SK-N-SH (cell line): ENCODE measurements at regions not wholly inside any gene's neighbourhood (a gene's known extent, or its start where the extent isn't known, plus 50 kb on each side); places are given as distances from the start of the nearest gene placed in this dataset.

ENCODE experiments used
- CTCF ChIA-PET: fragments of 300-600, 350-600 bp; formaldehyde crosslinking; extraction: SDS; loops from one replicate; lab custom pipeline; 2021; lab: Yijun Ruan, JAX
- POLR2A ChIA-PET: fragments of 350-600 bp; sonication (Branson Sonifier 250); formaldehyde crosslinking; extraction: SDS; loops from one replicate; lab custom pipeline; 2020; ENCODE audit warnings: antibody characterized with exemption, inconsistent platforms; lab: Yijun Ruan, JAX
- DNase-seq: peaks from one replicate; pipeline ENCODE4 v3.0.0; 2012
- H2AFZ ChIP-seq: fragments of 200-600 bp; sonication (generic); 2 replicates; pipeline ENCODE4 v1.8.1; 2016; ENCODE audit warnings: antibody characterized with exemption, mild to moderate bottlenecking, low read depth
- H3F3A ChIP-seq: fragments of 200-600 bp; sonication (generic); replicated peaks from 2 replicates; pipeline ENCODE3; 2016; ENCODE audit warnings: antibody characterized with exemption, mild to moderate bottlenecking; ENCODE audit not compliant: insufficient read depth
- H3K27ac ChIP-seq, 2 experiments: fragments of 200-500 bp in 1 of 2; fragments of 200-600 bp in 1 of 2; sonication (Bioruptor generic) in 1 of 2; sonication (generic), shearing (Covaris generic) in 1 of 2; 2 replicates each; pipeline versions ENCODE4 v1.5.1 to v1.6.1; 2014 to 2016; ENCODE audit warnings: low read depth in 2 of 2, inconsistent platforms in 1 of 2, low read length in 1 of 2, mild to moderate bottlenecking in 1 of 2, mixed read lengths in 1 of 2
- H3K27me3 ChIP-seq: fragments of 200-600 bp; sonication (generic), shearing (Covaris generic); 2 replicates; pipeline ENCODE4 v1.6.1; 2016; ENCODE audit warnings: mixed run types; ENCODE audit not compliant: insufficient read depth
- H3K36me3 ChIP-seq, 2 experiments: fragments of 200-500 bp in 1 of 2; fragments of 200-600 bp in 1 of 2; sonication (Bioruptor generic) in 1 of 2; sonication (generic) in 1 of 2; replicated peaks in 1 of 2; 2 replicates each; pipeline versions ENCODE3 to v1.5.1; 2014 to 2016; ENCODE audit warnings: low read length in 1 of 2, mild to moderate bottlenecking in 1 of 2; ENCODE audit not compliant: insufficient read depth in 2 of 2, control insufficient read depth in 1 of 2
- H3K4me1 ChIP-seq, 2 experiments: fragments of 200-500 bp in 1 of 2; fragments of 200-600 bp in 1 of 2; sonication (Bioruptor generic) in 1 of 2; sonication (generic), shearing (Covaris generic) in 1 of 2; 2 replicates each; pipeline versions ENCODE4 v1.5.1 to v1.6.1; 2014 to 2016; ENCODE audit warnings: low read depth in 1 of 2, low read length in 1 of 2, mixed run types in 1 of 2; ENCODE audit not compliant: insufficient read depth in 2 of 2, control insufficient read depth in 1 of 2
- H3K4me2 ChIP-seq: fragments of 200-600 bp; sonication (generic), shearing (Covaris generic); 2 replicates; pipeline ENCODE4 v1.6.1; 2017; ENCODE audit warnings: mixed run types
- H3K4me3 ChIP-seq, 2 experiments: fragments of 200-500 bp in 1 of 2; fragments of 200-600 bp in 1 of 2; sonication (Bioruptor generic) in 1 of 2; sonication (generic), shearing (Covaris generic) in 1 of 2; 2 replicates each; pipeline versions ENCODE4 v1.5.1 to v1.8.1; 2014 to 2016; ENCODE audit warnings: low read depth in 2 of 2, inconsistent platforms in 1 of 2, low read length in 1 of 2, mild to moderate bottlenecking in 1 of 2, mixed read lengths in 1 of 2, moderate library complexity in 1 of 2
- H3K79me2 ChIP-seq: fragments of 200-600 bp; sonication (generic); 2 replicates; pipeline ENCODE4 v1.8.1; 2017; ENCODE audit warnings: mild to moderate bottlenecking; ENCODE audit not compliant: insufficient read depth
- H3K9ac ChIP-seq: fragments of 200-600 bp; sonication (generic); 2 replicates; pipeline ENCODE4 v1.6.1; 2017; ENCODE audit warnings: mixed run types
- H3K9me2 ChIP-seq: fragments of 200-600 bp; sonication (generic); 2 replicates; pipeline ENCODE4 v1.6.1; 2017; ENCODE audit warnings: mixed run types
- H3K9me3 ChIP-seq: fragments of 200-600 bp; sonication (generic); 2 replicates; pipeline ENCODE4 v1.6.1; 2017; ENCODE audit warnings: mixed run types, mild to moderate bottlenecking, moderate library complexity
- H4K20me1 ChIP-seq: fragments of 200-600 bp; sonication (generic); 2 replicates; pipeline ENCODE4 v1.6.1; 2017; ENCODE audit warnings: mild to moderate bottlenecking, mixed run types; ENCODE audit not compliant: insufficient read depth
- FOSL2 ChIP-seq: IDR thresholded peaks from 2 replicates; pipeline ENCODE4 v1.4.0; 2012; ENCODE audit warnings: low read depth, mild to moderate bottlenecking, moderate library complexity, borderline replicate concordance
- FOXJ3 ChIP-seq: sonication (generic); formaldehyde crosslinking; IDR thresholded peaks from 2 replicates; pipeline ENCODE4 v1.5.1; 2020; ENCODE audit warnings: mild to moderate bottlenecking, missing genetic modification reagents
- FOXM1 ChIP-seq: IDR thresholded peaks from 2 replicates; pipeline ENCODE4 v1.4.0; 2012; ENCODE audit warnings: low read depth, mild to moderate bottlenecking
- GABPA ChIP-seq: IDR thresholded peaks from 2 replicates; pipeline ENCODE4 v1.4.0; 2012; ENCODE audit warnings: low read depth, mild to moderate bottlenecking
- IRF3 ChIP-seq: fragments of 150-350 bp; IDR thresholded peaks from 2 replicates; pipeline ENCODE4 v1.6.1; 2016; ENCODE audit warnings: mild to moderate bottlenecking, low read depth, low read length
- MEF2A ChIP-seq: IDR thresholded peaks from 2 replicates; pipeline ENCODE4 v1.4.0; 2012; ENCODE audit warnings: low read depth, borderline replicate concordance
- NFIC ChIP-seq: IDR thresholded peaks from 2 replicates; pipeline ENCODE4 v1.4.0; 2012; ENCODE audit warnings: borderline replicate concordance
- RAD21 ChIP-seq: IDR thresholded peaks from 2 replicates; pipeline ENCODE4 v1.6.1; 2012; ENCODE audit warnings: mild to moderate bottlenecking, low read length
- SMC3 ChIP-seq: IDR thresholded peaks from 2 replicates; pipeline ENCODE4 v1.6.1; 2012; ENCODE audit warnings: low read depth, low read length, improper control_type of control experiment
- TAF1 ChIP-seq: IDR thresholded peaks from 2 replicates; pipeline ENCODE4 v1.6.1; 2012; ENCODE audit warnings: low read depth, mild to moderate bottlenecking, low read length, moderate library complexity, borderline replicate concordance
- YY1 ChIP-seq: IDR thresholded peaks from 2 replicates; pipeline ENCODE4 v1.4.0; 2012; ENCODE audit warnings: low read depth, mild to moderate bottlenecking
- WGBS: methylation state at CpG from one replicate; pipeline ENCODE4 v1.1.6; 2017; ENCODE audit warnings: low lambda C conversion rate; 5-methylcytosine and 5-hydroxymethylcytosine counted together
- TF ChIP-seq, protein P1 (sequence below): IDR thresholded peaks from 2 replicates; pipeline ENCODE4 v1.4.0; 2012; ENCODE audit warnings: low read depth
- TF ChIP-seq, protein P2 (sequence below): IDR thresholded peaks from 2 replicates; pipeline ENCODE4; 2012
- TF ChIP-seq, protein P3 (sequence below): fragments of 150-350 bp; IDR thresholded peaks from 2 replicates; pipeline ENCODE4 v1.6.1; 2017; ENCODE audit warnings: antibody characterized with exemption, low read length, low read depth, borderline replicate concordance
- TF ChIP-seq, protein P4 (sequence below): IDR thresholded peaks from 2 replicates; pipeline ENCODE4 v1.4.0; 2012; ENCODE audit warnings: low read depth, borderline replicate concordance

- 3% methylated on average over 2 of the region's 2 CpGs for WGBS
- Histone ChIP-seq H3K9me2 (no peaks in the 10 kb centered on the region), H3F3A (no peaks in the 10 kb centered on the region), H3K36me3 (no peaks in the 10 kb centered on the region), H3K27me3 (peaks cover 5% of the 10 kb centered on the region; the same call in 1 of the 2 replicates), H3K27ac (no peak overlapping the region), H3K4me2 (no peak overlapping the region), H3K9ac (no peak overlapping the region), H2AFZ (no peak overlapping the region), H3K4me1 (no peaks in the 10 kb centered on the region), H4K20me1 (no peaks in the 10 kb centered on the region), H3K79me2 (no peaks in the 10 kb centered on the region), H3K9me3 (no peaks in the 10 kb centered on the region), H3K4me3 (no peak overlapping the region)
- CTCF ChIA-PET: no interaction called here
- POLR2A ChIA-PET: no interaction called here
- DNase-seq: no peak
- TF ChIP-seq IRF3 (no peak), FOSL2 (no peak), FOXJ3 (CRISPR knock-in tag) (no peak), GABPA (no peak), RAD21 (no peak), SMC3 (no peak), NFIC (no peak), YY1 (no peak), FOXM1 (no peak), TAF1 (no peak), MEF2A (no peak)
- TF ChIP-seq, protein P1, sequence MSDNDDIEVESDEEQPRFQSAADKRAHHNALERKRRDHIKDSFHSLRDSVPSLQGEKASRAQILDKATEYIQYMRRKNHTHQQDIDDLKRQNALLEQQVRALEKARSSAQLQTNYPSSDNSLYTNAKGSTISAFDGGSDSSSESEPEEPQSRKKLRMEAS: no peak
- TF ChIP-seq, protein P2, sequence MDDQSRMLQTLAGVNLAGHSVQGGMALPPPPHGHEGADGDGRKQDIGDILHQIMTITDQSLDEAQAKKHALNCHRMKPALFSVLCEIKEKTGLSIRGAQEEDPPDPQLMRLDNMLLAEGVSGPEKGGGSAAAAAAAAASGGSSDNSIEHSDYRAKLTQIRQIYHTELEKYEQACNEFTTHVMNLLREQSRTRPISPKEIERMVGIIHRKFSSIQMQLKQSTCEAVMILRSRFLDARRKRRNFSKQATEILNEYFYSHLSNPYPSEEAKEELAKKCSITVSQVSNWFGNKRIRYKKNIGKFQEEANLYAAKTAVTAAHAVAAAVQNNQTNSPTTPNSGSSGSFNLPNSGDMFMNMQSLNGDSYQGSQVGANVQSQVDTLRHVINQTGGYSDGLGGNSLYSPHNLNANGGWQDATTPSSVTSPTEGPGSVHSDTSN: no peak
- TF ChIP-seq, protein P3, sequence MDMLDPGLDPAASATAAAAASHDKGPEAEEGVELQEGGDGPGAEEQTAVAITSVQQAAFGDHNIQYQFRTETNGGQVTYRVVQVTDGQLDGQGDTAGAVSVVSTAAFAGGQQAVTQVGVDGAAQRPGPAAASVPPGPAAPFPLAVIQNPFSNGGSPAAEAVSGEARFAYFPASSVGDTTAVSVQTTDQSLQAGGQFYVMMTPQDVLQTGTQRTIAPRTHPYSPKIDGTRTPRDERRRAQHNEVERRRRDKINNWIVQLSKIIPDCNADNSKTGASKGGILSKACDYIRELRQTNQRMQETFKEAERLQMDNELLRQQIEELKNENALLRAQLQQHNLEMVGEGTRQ: no peak
- TF ChIP-seq, protein P4, sequence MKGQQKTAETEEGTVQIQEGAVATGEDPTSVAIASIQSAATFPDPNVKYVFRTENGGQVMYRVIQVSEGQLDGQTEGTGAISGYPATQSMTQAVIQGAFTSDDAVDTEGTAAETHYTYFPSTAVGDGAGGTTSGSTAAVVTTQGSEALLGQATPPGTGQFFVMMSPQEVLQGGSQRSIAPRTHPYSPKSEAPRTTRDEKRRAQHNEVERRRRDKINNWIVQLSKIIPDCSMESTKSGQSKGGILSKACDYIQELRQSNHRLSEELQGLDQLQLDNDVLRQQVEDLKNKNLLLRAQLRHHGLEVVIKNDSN: no peak
Measured at GRCh38 chr7:119561751-119562150, 711.2 kb upstream of the KCND2 start.
